Endodermal cell (in vitro differentiated cells): ENCODE measurements at regions not wholly inside any gene's neighbourhood (a gene's known extent, or its start where the extent isn't known, plus 50 kb on each side); places are given as distances from the start of the nearest gene placed in this dataset.

Experiments
- DNase-seq: peaks from one replicate; pipeline ENCODE4 v3.0.0-alpha.2; 2017
- H3K27ac ChIP-seq: 2 replicates; pipeline ENCODE4 v1.5.1; 2013; ENCODE audit warnings: mild to moderate bottlenecking, low read depth, low read length, moderate library complexity
- H3K27me3 ChIP-seq: 2 replicates; pipeline ENCODE4 v1.6.1; 2013; ENCODE audit warnings: mild to moderate bottlenecking, low read length, moderate library complexity; ENCODE audit not compliant: insufficient read depth, control insufficient read depth, poor library complexity, severe bottlenecking
- H3K36me3 ChIP-seq: 2 replicates; pipeline ENCODE4 v1.7.0; 2013; ENCODE audit warnings: mild to moderate bottlenecking, low read length, moderate library complexity; ENCODE audit not compliant: control insufficient read depth, insufficient read depth
- H3K4me1 ChIP-seq: one replicate; pipeline ENCODE4 v1.7.0; 2013; ENCODE audit warnings: low read length; ENCODE audit not compliant: control insufficient read depth, insufficient read depth
- H3K4me3 ChIP-seq: 2 replicates; pipeline ENCODE4 v1.5.1; 2013; ENCODE audit warnings: mild to moderate bottlenecking, low read length, moderate library complexity
- H3K9ac ChIP-seq: 2 replicates; pipeline ENCODE4 v1.6.1; 2013; ENCODE audit warnings: mild to moderate bottlenecking, low read length, moderate library complexity; ENCODE audit not compliant: poor library complexity, severe bottlenecking; ENCODE audit errors: extremely low read depth
- H3K9me3 ChIP-seq: 2 replicates; pipeline ENCODE4 v1.6.1; 2013; ENCODE audit warnings: mild to moderate bottlenecking, low read length, moderate library complexity; ENCODE audit not compliant: control insufficient read depth
- H3K27ac Mint-ChIP-seq: 2 replicates; pipeline ENCODE4 v1.8.0; 2020; ENCODE audit warnings: mixed read lengths
- H3K27me3 Mint-ChIP-seq: 2 replicates; pipeline ENCODE4 v1.8.0; 2021; ENCODE audit warnings: mild to moderate bottlenecking, mixed read lengths; ENCODE audit not compliant: insufficient read depth
- H3K36me3 Mint-ChIP-seq: 2 replicates; pipeline ENCODE4 v1.8.0; 2020; ENCODE audit warnings: low read depth, mixed read lengths
- H3K4me1 Mint-ChIP-seq: 2 replicates; pipeline ENCODE4 v1.8.0; 2020; ENCODE audit warnings: mixed read lengths
- H3K4me3 Mint-ChIP-seq: 2 replicates; pipeline ENCODE4 v1.8.0; 2020; ENCODE audit warnings: mild to moderate bottlenecking, moderate library complexity, mixed read lengths
- H3K9me3 Mint-ChIP-seq: 2 replicates; pipeline ENCODE4 v1.8.0; 2020; ENCODE audit warnings: mild to moderate bottlenecking, mixed read lengths
- WGBS, 2 experiments: methylation state at CpG; one replicate each; pipeline versions ENCODE4 v1.1.5 to v1.1.7; 2013; ENCODE audit warnings: missing lambda C conversion rate in 2 of 2, mixed read lengths in 1 of 2; ENCODE audit not compliant: insufficient coverage in 1 of 2, insufficient read length in 1 of 2; 5-methylcytosine and 5-hydroxymethylcytosine counted together
- TF ChIP-seq, protein P1 (sequence below): fragments of 200-600 bp; sonication (generic); conservative IDR thresholded peaks from 2 replicates; pipeline ENCODE4 v1.5.0; 2021; ENCODE audit warnings: antibody characterized with exemption, mild to moderate bottlenecking

DNA sequence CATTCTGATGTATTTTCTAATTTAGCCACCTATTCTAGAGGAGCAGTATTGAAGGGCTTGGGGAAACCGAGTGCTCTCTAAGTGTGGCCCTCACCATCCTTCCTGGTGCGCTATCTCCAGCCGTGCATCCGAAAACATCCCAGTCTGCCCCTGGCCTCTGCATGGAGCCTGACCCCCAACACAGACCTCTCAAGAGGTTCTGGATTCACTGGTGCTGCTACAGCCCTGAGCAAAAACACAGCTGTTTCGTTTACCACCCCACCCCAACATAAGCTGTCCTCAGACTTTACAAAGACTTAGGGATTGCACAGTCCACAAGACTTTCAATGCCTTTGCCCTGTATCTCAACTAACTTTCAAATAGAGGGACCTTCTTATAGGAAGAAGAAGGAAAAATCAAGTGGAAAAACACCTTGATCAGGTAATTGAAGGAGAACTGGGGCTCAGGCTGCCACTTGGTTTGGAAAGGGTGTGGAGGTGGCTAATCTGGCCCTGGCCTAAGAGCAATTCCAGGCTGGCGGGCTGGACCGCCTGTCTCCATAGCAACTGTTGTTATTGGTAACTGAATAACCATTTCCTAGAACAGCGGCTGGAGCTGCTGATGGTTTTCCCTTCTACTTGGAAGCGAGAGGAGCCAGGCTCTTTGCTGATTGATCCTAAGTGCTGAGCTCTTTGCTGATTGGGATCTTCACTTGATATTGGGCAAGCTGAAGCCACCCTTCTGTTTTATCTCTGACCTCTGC is 90.2 kb upstream of the TOX2 start:
- H3K4me1 ChIP-seq = no peaks in the 10 kb centered on the region
- 39 to 78% methylated on average over 5 to 9 of the region's 9 CpGs for WGBS, 2 experiments

DNA sequence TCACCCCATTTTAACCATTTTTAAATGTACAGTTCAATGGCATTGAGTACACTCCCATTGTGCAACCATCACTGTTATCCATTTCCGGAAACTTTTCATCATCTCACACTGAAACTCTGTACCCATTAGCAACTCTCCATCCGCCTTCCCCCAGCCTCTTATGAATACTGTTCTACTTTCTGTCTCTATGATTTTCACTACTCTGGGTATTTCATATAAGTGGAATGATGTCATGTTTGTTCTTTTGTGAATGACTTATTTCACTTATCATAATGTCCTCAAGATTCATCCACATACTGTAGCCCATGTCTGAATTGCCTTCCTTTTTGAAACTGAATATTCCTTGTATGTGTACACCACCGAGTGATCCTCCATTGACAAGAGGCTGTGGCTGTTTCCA is 92.9 kb upstream of the TOX2 start:
- peaks cover 5% of the 10 kb centered on the region for H3K9me3 Mint-ChIP-seq
- H3K36me3 ChIP-seq = no peaks in the 10 kb centered on the region
- H3K4me3 Mint-ChIP-seq = no peak overlapping the region
- H3K27me3 ChIP-seq = no peaks in the 10 kb centered on the region
- 92 to 94% methylated on average over 2 to 3 of the region's 3 CpGs for WGBS, 2 experiments
- H3K9me3 ChIP-seq = no peaks in the 10 kb centered on the region
- no peak overlapping the region for H3K27ac Mint-ChIP-seq
- no peaks in the 10 kb centered on the region for H3K4me1 Mint-ChIP-seq
- no peak overlapping the region for H3K27ac ChIP-seq
- H3K9ac ChIP-seq = no peak overlapping the region
- TF ChIP-seq, protein P1, sequence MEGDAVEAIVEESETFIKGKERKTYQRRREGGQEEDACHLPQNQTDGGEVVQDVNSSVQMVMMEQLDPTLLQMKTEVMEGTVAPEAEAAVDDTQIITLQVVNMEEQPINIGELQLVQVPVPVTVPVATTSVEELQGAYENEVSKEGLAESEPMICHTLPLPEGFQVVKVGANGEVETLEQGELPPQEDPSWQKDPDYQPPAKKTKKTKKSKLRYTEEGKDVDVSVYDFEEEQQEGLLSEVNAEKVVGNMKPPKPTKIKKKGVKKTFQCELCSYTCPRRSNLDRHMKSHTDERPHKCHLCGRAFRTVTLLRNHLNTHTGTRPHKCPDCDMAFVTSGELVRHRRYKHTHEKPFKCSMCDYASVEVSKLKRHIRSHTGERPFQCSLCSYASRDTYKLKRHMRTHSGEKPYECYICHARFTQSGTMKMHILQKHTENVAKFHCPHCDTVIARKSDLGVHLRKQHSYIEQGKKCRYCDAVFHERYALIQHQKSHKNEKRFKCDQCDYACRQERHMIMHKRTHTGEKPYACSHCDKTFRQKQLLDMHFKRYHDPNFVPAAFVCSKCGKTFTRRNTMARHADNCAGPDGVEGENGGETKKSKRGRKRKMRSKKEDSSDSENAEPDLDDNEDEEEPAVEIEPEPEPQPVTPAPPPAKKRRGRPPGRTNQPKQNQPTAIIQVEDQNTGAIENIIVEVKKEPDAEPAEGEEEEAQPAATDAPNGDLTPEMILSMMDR = no peak
- H3K4me1 ChIP-seq = no peaks in the 10 kb centered on the region
- H3K36me3 Mint-ChIP-seq = no peaks in the 10 kb centered on the region
- no peak overlapping the region for H3K4me3 ChIP-seq
- DNase-seq = no peak
- H3K27me3 Mint-ChIP-seq = peaks cover 8% of the 10 kb centered on the region

More for the DNA sequence above, 90.2 kb upstream of the TOX2 start:
- DNase-seq = peak; percentile 59
- no peaks in the 10 kb centered on the region for H3K36me3 Mint-ChIP-seq
- TF ChIP-seq, protein P1 = no peak
- Histone ChIP-seq H3K27ac (no peak overlapping the region), H3K9me3 (no peaks in the 10 kb centered on the region), H3K36me3 (no peaks in the 10 kb centered on the region), H3K9ac (no peak overlapping the region), H3K27me3 (no peaks in the 10 kb centered on the region), H3K4me3 (no peak overlapping the region)
- H3K27ac Mint-ChIP-seq = no peak overlapping the region
- H3K4me1 Mint-ChIP-seq = no peaks in the 10 kb centered on the region
- H3K27me3 Mint-ChIP-seq = peaks cover 12% of the 10 kb centered on the region
- H3K9me3 Mint-ChIP-seq = peaks cover 5% of the 10 kb centered on the region
- no peak overlapping the region for H3K4me3 Mint-ChIP-seq

DNA sequence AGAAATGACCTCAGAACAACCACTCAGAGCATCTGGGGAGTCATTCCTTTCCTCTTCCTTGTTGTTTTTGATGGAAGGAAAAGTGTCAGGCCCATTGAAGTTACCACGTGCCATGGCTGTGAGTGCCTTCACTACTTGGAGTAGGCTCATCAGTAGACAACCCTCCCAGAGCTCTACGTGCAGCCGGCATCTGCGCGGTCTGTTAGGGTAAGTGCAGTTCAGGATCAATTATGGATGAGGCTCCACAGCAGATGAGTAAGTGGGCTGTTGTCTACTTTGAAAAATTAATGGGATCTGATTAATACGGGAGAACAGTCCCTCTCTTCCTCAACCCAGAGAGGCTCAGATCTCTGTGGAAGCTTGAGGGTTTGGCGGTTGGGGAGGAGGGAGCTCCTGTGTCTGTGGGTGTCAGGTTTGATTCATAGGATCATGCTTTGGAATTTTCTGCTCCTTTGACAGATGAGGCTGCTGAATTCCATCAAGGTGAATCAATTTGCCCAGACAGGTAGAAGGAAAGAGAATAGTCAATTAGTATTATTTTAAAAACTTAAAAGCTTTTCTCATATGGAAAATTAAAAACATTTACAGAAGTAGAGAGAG is 93.8 kb upstream of the TOX2 start:
- Mint-ChIP-seq H3K27ac (no peak overlapping the region), H3K4me1 (no peaks in the 10 kb centered on the region), H3K36me3 (no peaks in the 10 kb centered on the region), H3K4me3 (no peak overlapping the region), H3K27me3 (peaks cover 8% of the 10 kb centered on the region), H3K9me3 (peaks cover 5% of the 10 kb centered on the region)
- Histone ChIP-seq H3K4me3 (no peak overlapping the region), H3K27ac (no peak overlapping the region), H3K36me3 (no peaks in the 10 kb centered on the region), H3K27me3 (no peaks in the 10 kb centered on the region), H3K4me1 (no peaks in the 10 kb centered on the region), H3K9ac (no peak overlapping the region), H3K9me3 (no peaks in the 10 kb centered on the region)
- WGBS, 2 experiments = 80 to 84% methylated on average over 2 to 7 of the region's 7 CpGs
- TF ChIP-seq, protein P1 = no peak
- DNase-seq = no peak
